ENCODE measurements at regions not wholly inside any gene's neighbourhood (a gene's known extent, or its start where the extent isn't known, plus 50 kb on each side); places are given as distances from the start of the nearest gene placed in this dataset.
"Not testable (repeated sequence)": the region's sequence is repeated elsewhere in the genome, so short reads cannot be mapped to it uniquely, and the experiment has no call there.

DNA sequence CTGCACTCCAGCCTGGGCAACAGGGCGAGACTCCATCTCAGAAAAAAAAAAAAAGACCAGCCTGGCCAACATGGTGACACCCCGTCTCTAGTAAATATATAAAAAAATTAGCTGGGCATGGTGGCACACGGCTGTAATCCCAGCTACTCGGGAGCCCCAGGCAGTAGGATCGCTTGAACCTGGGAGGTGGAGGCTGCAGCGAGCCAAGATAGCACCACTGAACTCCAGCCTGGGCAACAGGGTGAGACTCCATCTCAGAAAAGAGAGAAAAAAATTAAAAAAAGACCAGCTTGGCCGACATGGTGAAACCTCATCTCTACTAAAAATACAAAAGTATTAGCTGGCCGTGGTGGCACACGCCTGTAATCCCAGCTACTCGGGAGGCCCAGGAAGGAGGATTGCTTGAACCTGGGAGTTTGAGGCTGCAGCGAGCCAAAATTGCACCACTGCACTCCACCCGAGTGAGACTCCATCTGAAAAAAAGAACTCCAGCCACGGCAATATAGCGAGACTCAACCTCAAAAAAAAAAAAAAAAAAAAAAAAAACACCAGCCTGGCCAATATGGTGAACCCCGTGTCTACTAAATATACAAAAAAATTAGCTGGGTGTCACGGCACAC is 346.1 kb upstream of the PLGLB2 start:
- TF ChIP-seq EZH2 (IDR thresholded peaks at IDR 0.05; ENCODE audit: insufficient read depth, poor library complexity, severe bottlenecking) = no peak
- TF ChIP-seq EZH2phosphoT487 (IDR thresholded peaks at IDR 0.05; ENCODE audit: insufficient read depth, low read depth) = no peak
- Histone ChIP-seq H3F3A (ENCODE audit: insufficient read depth) (no peaks in the 10 kb centered on the region), H4K20me1 (ENCODE audit: insufficient read depth) (no peaks in the 10 kb centered on the region), H3K36me3 (ENCODE audit: low read depth) (no peaks in the 10 kb centered on the region), H3K27me3 (replicated peaks; ENCODE audit: insufficient read depth) (no peaks in the 10 kb centered on the region), H3K4me1 (ENCODE audit: insufficient read depth) (no peaks in the 10 kb centered on the region), H3K9me2 (ENCODE audit: insufficient read depth) (no peaks in the 10 kb centered on the region), H3K27ac (no peak overlapping the region), H3K79me2 (ENCODE audit: insufficient read depth) (no peaks in the 10 kb centered on the region), H3K4me3 (no peak overlapping the region), H3K4me2 (ENCODE audit: unreplicated experiment) (no peak overlapping the region), H3K9me3 (ENCODE audit: low read depth) (no peaks in the 10 kb centered on the region), H2AFZ (no peak overlapping the region), H3K9ac (no peak overlapping the region)
- in situ Hi-C loops (cut with MboI) = no loop called here
- no peak for DNase-seq
- 76 to 77% methylated on average over 16 of the region's 16 CpGs for WGBS, 2 experiments (ENCODE audit: low coverage in 1 of 2, low lambda C conversion rate in 2 of 2, missing lambda C conversion rate in 2 of 2)

DNA sequence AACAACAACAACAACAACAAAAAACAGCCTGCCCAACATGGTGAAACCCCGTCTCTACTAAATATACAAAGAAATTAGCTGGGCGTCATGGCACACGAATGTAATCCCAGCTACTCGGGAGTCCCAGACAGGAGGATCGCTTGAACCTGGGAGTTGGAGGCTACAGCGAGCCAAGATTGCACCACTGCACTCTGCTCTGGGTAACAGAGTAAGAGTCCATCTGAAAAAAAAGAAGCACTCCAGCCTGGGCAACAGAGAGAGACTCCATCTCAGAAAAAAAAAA is 344.1 kb upstream of the PLGLB2 start:
- no peak overlapping the region for H2AFZ ChIP-seq
- H3K9me2 ChIP-seq (ENCODE audit: insufficient read depth) = no peaks in the 10 kb centered on the region
- H3F3A ChIP-seq (ENCODE audit: insufficient read depth) = no peaks in the 10 kb centered on the region
- H3K79me2 ChIP-seq (ENCODE audit: insufficient read depth) = no peaks in the 10 kb centered on the region
- no peaks in the 10 kb centered on the region for H3K36me3 ChIP-seq (ENCODE audit: low read depth)
- no peak for TF ChIP-seq EZH2phosphoT487 (IDR thresholded peaks at IDR 0.05; ENCODE audit: insufficient read depth, low read depth)
- no peak for TF ChIP-seq EZH2 (IDR thresholded peaks at IDR 0.05; ENCODE audit: insufficient read depth, poor library complexity, severe bottlenecking)
- H3K27ac ChIP-seq = no peak overlapping the region
- H3K9me3 ChIP-seq (ENCODE audit: low read depth) = no peaks in the 10 kb centered on the region
- H3K9ac ChIP-seq = no peak overlapping the region
- in situ Hi-C loops (cut with MboI) = no loop called here
- no peaks in the 10 kb centered on the region for H4K20me1 ChIP-seq (ENCODE audit: insufficient read depth)
- no peak for DNase-seq
- H3K27me3 ChIP-seq (replicated peaks; ENCODE audit: insufficient read depth) = no peaks in the 10 kb centered on the region
- no peak overlapping the region for H3K4me3 ChIP-seq
- H3K4me1 ChIP-seq (ENCODE audit: insufficient read depth) = no peaks in the 10 kb centered on the region
- H3K4me2 ChIP-seq (ENCODE audit: unreplicated experiment) = no peak overlapping the region
- WGBS, 2 experiments (ENCODE audit: low coverage in 1 of 2, low lambda C conversion rate in 2 of 2, missing lambda C conversion rate in 2 of 2) = 89 to 94% methylated on average over 6 of the region's 6 CpGs

DNA sequence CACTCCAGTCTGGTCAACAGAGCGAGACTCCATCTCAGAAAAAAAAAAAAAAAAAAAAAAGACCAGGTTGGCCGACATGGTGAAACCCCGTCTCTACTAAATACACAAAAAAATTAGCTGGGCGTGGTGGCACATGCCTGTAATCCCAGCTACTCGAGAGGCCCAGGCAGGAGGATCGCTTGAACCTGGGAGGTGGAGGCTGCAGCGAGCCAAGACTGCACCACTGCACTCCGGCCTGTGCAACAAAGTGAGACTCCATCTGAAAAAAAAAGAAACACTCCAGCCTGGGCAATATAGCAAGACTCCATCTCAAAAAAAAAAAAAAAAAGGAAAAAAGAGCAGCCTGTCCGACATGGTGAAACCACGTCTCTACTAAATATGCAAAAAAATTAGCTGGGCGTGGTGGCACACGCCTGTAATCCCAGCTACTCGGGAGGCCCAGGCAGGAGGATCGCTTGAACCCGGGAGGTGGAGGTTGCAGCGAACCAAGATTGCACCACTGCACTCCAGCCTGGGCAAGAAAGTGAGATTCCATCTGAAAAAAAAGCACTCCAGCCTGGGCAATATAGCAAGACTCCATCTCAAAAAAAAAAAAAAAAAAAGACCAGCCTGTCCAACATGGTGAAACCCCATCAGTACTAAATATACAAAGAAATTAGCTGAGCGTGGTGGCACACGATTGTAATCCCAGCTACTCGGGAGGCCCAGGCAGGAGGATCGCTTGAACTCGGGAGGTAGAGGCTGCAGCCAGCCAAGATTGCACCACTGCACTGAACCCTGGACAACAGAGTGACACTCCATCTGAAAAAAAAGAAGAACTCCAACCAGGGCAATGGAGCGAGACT is 343.3 kb upstream of the PLGLB2 start:
- H2AFZ ChIP-seq; H3K4me3 ChIP-seq; H4K20me1 ChIP-seq (ENCODE audit: insufficient read depth); H3K27ac ChIP-seq; H3K4me1 ChIP-seq (ENCODE audit: insufficient read depth); H3K9ac ChIP-seq; H3F3A ChIP-seq (ENCODE audit: insufficient read depth); DNase-seq; H3K9me3 ChIP-seq (ENCODE audit: low read depth); H3K4me2 ChIP-seq (ENCODE audit: unreplicated experiment); H3K79me2 ChIP-seq (ENCODE audit: insufficient read depth); H3K9me2 ChIP-seq (ENCODE audit: insufficient read depth); H3K27me3 ChIP-seq (replicated peaks; ENCODE audit: insufficient read depth); H3K36me3 ChIP-seq (ENCODE audit: low read depth); in situ Hi-C loops (cut with MboI): not testable (repeated sequence)
- 84 to 85% methylated on average over 21 to 22 of the region's 22 CpGs for WGBS, 2 experiments (ENCODE audit: low coverage in 1 of 2, low lambda C conversion rate in 2 of 2, missing lambda C conversion rate in 2 of 2)

DNA sequence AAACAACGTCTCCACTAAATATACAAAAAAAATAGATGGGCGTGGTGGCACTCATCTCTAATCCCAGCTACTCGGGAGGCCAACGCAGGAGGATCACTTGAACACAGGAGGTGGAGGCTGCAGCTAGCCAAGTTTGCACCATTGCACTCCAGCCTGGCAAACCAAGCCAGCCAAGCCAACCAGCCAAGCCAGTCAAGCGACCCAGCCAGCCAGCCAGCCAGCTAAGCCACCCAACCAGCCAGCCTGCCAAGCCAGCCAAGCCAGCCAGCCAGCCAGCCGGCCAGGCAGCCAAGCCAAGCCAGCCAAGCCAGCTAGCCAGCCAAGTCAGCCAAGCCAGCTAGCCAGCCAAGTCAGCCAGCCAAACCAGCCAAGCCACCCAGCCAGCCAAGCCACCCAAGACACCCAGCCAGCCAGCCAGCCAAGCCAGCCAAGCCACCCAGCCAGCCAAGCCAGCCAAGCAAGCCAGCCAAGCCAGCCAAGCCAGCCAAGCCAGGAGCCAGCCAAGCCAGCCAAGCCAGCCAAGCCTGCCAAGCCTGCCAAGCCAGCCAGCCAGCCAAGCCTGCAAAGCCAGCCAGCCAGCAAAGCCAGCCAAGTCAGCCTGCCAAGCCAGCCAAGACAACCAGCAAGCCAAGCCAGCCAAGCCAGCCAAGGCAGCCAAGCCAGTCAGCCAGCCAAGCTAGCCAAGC is 342.2 kb upstream of the PLGLB2 start:
- H3K27ac ChIP-seq; H3K9me3 ChIP-seq (ENCODE audit: low read depth); H3K36me3 ChIP-seq (ENCODE audit: low read depth); H3K27me3 ChIP-seq (replicated peaks; ENCODE audit: insufficient read depth); in situ Hi-C loops (cut with MboI); DNase-seq; H3K4me2 ChIP-seq (ENCODE audit: unreplicated experiment); H3K9ac ChIP-seq; H2AFZ ChIP-seq; H3K9me2 ChIP-seq (ENCODE audit: insufficient read depth); H3K4me3 ChIP-seq; H3K4me1 ChIP-seq (ENCODE audit: insufficient read depth); H3K79me2 ChIP-seq (ENCODE audit: insufficient read depth); H3F3A ChIP-seq (ENCODE audit: insufficient read depth); H4K20me1 ChIP-seq (ENCODE audit: insufficient read depth): not testable (repeated sequence)
- WGBS, 2 experiments (ENCODE audit: low coverage in 1 of 2, low lambda C conversion rate in 2 of 2, missing lambda C conversion rate in 2 of 2) = 81% methylated on average over 4 to 5 of the region's 6 CpGs

DNA sequence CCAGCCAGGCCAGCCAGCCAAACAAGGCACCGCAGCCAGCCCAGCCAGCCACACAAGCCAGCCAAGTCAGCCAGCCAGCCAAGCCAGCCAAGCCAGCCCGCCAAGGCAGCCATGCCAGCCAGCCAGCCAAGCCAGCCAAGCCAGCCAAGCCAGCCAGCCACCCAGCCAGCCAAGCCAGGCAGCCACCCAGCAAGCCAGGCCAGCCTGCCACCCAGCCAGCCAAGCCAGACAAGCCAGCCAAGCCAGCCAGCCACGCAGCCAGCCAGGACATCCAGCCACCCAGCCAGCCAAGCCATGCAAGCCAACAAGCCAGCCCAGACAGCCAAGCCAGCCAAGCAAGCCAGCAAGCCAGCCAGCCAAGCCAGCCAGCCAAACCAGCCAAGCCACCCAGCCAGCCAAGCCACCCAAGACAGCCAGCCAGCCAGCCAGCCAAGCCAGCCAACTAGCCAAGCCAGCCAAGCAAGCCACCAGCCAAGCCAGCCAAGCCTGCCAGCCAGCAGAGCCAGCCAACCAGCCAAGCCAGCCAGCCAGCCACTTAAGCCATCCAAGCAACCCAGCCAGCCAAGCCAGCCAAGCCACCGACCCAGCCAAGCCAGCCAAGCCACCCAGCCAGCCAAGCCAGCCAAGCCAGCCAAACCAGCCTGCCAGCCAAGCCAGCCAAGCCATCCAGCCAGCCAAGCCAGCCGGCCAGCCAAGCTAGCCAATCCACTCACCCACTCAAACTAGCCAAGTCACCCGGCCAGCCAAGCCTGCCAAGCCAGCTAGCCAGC is 341.3 kb upstream of the PLGLB2 start:
- H3K4me1 ChIP-seq (ENCODE audit: insufficient read depth); H3K9me3 ChIP-seq (ENCODE audit: low read depth); H2AFZ ChIP-seq; DNase-seq; H3K9me2 ChIP-seq (ENCODE audit: insufficient read depth); H3K4me2 ChIP-seq (ENCODE audit: unreplicated experiment); H3K27ac ChIP-seq; H4K20me1 ChIP-seq (ENCODE audit: insufficient read depth); H3K9ac ChIP-seq; in situ Hi-C loops (cut with MboI); H3K36me3 ChIP-seq (ENCODE audit: low read depth); H3K79me2 ChIP-seq (ENCODE audit: insufficient read depth); H3F3A ChIP-seq (ENCODE audit: insufficient read depth); H3K27me3 ChIP-seq (replicated peaks; ENCODE audit: insufficient read depth); H3K4me3 ChIP-seq: not testable (repeated sequence)
- 51 to 54% methylated on average over 3 to 4 of the region's 6 CpGs for WGBS, 2 experiments (ENCODE audit: low coverage in 1 of 2, low lambda C conversion rate in 2 of 2, missing lambda C conversion rate in 2 of 2)

DNA sequence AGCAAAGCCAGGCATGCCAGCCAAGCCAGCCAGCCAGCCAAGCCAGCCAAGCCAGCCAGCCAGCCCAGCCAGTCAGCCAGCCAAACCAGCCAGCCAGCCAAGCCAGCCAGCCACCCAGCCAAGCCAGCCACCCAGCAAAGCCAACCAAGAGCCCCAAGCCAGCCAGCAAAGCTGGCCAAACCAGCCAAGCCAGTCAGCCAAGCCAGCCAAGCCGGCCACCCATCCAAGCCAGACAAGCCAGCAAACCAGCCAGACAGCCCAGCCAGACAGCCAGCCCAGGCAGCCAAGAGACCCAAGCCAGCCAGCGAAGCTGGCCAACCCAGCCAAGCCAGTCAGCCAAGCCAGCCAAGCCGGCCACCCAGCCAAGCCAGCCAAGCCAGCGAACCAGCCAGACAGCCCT is 338.3 kb upstream of the PLGLB2 start:
- H3K9me3 ChIP-seq (ENCODE audit: low read depth); in situ Hi-C loops (cut with MboI); H2AFZ ChIP-seq; H3K27ac ChIP-seq; H3F3A ChIP-seq (ENCODE audit: insufficient read depth); H3K9me2 ChIP-seq (ENCODE audit: insufficient read depth); H3K27me3 ChIP-seq (replicated peaks; ENCODE audit: insufficient read depth); DNase-seq; H3K4me3 ChIP-seq; H3K4me2 ChIP-seq (ENCODE audit: unreplicated experiment); H3K79me2 ChIP-seq (ENCODE audit: insufficient read depth); H4K20me1 ChIP-seq (ENCODE audit: insufficient read depth); H3K9ac ChIP-seq; H3K4me1 ChIP-seq (ENCODE audit: insufficient read depth); H3K36me3 ChIP-seq (ENCODE audit: low read depth): not testable (repeated sequence)
- 67% methylated on average over 1 of the region's 4 CpGs; no CpG with 5 or more reads in 1 of the 2 experiments for WGBS, 2 experiments (ENCODE audit: low coverage in 1 of 2, low lambda C conversion rate in 2 of 2, missing lambda C conversion rate in 2 of 2)
